Left renal cortex interstitium (tissue), 4 donors: ENCODE measurements at regions not wholly inside any gene's neighbourhood (a gene's known extent, or its start where the extent isn't known, plus 50 kb on each side); places are given as distances from the start of the nearest gene placed in this dataset.
"Not testable (repeated sequence)": the region's sequence is repeated elsewhere in the genome, so short reads cannot be mapped to it uniquely, and the experiment has no call there.

Source experiments
- DNase-seq, 4 donors: peaks; one replicate each; pipeline ENCODE4 v3.0.0-alpha.2; 2013; ENCODE audit warnings: low read depth in 4 of 4, low spot score in 2 of 4, missing footprints in 1 of 4

DNA sequence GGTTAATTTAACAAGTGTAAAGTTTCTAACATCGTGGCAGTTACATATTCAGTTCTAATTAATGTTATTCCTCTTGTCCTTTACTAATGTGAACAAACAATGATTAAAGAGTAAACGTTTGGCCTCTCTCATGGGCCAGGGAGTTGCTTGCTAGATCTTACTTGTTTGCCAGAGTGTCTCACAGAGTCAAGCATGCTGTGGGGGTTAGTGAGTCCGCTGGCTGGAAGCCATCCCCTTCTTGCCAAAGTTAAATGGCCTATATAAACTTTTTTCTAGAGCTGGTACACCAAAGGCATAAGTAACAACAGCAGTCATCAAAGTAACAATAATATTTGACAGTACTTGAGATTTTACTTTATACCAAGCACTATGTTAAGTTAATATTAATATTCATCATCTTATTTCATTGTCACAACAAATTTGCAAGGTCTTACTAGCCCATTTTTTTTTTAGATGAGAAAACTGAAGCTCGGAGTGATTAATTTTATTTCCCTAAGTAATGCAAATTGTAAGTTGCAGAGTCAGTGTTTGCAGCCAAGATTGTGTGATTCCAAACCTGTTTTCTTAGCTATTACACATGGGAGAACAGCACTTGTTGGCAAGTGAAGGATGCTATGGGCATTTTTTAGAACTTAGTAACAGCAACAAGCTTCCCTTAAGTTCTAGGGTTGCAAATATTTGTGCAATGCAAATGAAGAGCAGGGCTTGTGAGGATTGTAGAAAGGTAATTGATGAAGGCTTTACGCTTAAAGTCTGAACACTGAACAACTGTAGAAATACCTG lies 224.5 kb downstream of the RFPL4B start:
- DNase-seq = no peak

DNA sequence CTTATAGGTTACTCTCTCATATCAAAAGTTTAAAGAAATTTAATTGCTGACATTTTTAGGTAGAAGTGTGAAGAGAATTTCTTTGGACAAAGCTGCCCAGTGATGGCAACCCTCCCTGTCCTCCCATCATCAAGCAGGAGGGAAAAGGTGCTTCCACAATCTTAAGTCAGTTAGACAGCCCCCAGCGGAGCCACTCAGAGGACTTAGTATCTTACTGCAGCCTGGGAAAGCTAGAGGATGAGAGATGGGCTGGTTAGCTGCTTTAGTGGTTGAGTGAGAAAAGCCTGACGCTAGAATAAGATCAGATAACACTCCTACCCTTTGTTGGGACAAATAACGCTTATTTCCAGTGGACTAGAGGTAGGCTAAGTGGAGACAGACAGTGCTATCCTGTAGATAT lies 227.1 kb downstream of the RFPL4B start:
- no peak for DNase-seq

GRCh38 chr6:112575309-112575834 lies 228.2 kb downstream of the RFPL4B start:
- DNase-seq = no peak

DNA sequence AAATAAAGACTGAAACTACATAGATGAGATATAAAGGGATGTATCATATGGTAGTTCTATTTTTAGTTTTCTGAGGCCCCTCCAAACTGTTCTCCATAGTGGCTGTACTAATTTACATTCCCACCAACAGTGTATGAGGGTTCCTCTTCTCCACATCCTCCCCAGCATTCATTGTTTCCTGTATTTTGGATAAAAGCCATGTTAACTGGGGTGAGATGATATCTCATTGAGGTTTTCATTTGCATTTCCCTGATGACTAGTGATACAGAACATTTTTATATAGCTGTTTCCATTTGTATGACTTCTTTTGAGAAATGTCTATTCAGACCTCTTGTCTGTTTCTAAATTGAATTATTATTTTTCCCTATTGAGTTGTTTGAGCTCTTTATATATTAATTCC lies 229.3 kb downstream of the RFPL4B start:
- no peak for DNase-seq

DNA sequence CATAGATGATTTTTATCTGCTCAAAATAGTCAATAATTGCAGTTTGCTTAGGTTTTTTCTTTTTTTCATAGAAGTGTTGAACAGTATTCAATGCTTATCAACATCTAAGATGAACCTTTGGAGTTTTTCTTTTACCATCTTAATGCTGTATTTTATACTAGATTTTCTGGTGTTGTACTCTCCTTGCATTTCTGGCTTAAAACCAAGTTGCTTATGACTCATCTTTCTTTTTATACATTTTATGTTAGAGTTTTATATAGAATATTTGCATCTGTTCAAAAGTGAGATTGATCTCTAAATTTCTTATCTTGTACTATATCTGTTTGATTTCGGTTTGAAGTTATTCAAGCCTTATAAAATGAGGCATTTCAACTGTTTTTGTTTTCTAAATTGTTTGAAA lies 232.5 kb downstream of the RFPL4B start:
- DNase-seq = no peak

DNA sequence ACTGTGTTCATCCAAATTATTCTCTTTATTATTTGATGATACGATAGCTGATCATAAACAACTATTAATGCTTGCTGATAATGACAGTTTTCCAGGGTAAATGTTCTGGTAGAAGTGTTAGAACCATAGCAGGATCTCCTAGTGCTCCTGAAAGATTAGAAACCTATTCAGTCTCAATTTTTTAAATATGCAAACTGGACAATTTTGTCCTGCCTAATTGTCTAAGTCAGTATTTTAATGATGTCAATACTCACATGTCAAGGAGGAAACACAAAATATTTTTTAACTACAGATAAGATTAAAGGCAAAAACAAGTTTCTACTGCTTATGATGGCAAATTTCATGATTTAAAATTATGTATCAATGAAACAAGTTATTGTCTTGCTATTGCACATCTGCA lies 233.9 kb downstream of the RFPL4B start:
- no peak for DNase-seq

DNA sequence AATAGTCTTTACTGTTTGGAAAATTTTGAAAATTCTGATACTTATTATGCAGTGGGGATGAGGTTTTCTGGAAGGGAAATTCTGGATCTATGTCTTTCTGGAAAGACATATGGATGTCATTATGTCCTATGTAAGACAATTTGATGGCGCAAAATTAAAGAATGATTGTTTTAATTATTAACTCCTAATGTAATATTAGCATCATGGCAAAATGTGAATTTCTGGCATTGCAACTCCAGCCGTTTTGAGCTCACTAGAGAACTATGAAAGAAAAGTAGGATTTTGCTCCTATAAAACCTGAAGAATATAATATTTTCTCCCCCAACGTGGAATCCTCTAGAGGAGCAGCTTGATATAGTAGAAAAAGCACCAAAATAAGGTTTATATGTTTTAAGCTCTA lies 243.2 kb downstream of the RFPL4B start:
- no peak for DNase-seq

DNA sequence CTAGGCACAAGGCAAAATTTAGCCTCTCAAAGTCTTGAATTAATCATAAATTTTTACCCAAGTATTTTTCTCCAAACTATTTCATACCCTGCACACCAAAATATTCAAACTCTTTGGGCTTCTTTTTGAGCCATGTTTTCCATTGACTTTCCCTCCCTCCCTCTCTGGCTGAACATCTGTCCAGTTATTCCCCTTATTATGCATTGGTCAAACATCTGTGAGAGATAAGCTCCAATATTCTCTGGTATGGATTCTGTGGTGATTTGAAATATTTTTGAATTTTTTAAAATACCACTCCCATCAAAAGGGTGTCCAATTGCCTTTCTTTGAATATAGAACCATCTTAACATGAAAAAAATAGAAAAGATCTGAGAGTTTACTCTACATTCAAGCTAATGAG lies 244.2 kb downstream of the RFPL4B start:
- no peak for DNase-seq

- DNase-seq = no peak
These were observed 245.0 kb downstream of the RFPL4B start for GRCh38 chr6:112592159-112592558.

- DNase-seq = no peak
These were observed 247.9 kb downstream of the RFPL4B start for GRCh38 chr6:112594886-112595594.

- DNase-seq = no peak
These were observed 248.7 kb downstream of the RFPL4B start for GRCh38 chr6:112595841-112596240.

DNA sequence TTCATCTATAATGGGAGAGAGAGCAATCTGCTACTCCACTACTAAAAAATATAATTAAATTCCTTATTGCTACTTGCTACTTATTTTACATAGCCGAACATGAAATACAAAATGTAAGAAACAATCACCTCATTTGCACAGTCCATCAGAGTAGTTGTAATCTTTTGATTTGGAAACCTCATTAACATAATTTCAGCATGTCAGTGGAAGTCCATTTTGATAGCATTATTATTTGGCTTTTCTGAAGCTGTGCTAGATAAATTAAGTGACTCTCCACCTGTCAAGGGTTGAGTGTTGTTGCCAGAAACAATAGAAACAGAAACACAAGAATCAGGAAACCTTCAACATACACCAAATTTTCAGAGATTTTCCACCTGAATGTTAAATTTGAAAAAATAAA lies 250.0 kb downstream of the RFPL4B start:
- no peak for DNase-seq

DNA sequence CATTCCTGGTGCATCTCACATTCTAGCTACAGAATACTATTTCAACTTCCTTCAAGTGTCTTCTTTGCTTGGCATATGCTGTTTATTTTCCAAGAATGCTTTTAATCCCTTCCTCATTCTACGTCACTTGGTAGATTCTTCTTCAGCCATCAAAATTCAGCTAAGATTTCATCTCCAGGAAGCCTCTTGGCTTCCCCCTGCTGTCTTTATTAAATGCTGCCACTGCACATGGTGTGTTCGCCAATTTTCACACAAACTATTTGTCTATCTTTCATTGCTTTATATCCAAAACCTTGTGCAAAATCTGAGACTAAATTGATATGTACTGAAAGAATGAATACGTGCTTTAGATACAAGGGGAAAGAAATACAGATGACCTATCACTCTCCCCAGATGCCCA lies 253.0 kb downstream of the RFPL4B start:
- no peak for DNase-seq

- DNase-seq = no peak
These were observed 256.6 kb downstream of the RFPL4B start for GRCh38 chr6:112603726-112604125.

GRCh38 chr6:112606656-112607435 lies 259.7 kb downstream of the RFPL4B start:
- DNase-seq = peak in 1 of 4 donors; percentile 7

DNA sequence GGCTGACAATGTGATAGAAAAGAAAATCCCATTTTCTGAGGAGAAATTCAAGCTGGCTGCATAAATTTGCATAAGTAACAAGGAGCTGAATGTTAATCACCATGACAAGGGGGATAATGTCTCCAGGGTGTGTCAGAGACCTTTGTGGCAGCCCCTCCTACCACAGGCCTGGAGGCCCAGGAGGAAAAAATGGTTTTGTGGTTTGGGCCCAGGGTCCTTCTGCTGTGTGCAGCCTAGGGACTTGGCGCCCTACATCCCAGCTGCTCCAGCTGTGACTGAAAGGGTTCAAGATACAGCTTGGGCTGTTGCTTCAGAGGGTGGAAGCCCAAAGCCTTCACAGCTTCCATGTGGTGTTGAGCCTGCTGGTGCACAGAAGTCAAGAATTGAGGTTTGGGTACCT lies 261.8 kb downstream of the RFPL4B start:
- DNase-seq = not testable (repeated sequence)

- DNase-seq = no peak
These were observed 266.3 kb downstream of the RFPL4B start for GRCh38 chr6:112613410-112613809.

DNA sequence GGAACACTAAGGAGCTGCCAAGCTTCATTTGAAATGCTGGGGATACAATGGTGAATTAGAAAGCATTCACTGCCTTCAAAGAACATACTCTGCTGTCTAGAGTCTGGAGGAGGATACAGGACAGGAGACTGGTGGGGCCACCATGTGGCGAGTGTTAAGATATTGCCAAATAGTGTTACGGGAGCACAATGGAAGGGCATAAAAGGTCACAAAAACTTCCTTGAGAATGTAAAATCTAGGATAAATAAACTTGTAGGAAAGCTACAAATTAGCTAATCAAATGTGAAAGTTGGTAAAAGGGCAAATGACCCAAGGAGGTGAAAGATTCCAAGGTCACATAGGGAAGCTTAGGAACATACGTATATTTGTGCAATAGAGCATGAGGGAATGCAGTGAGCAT lies 271.7 kb downstream of the RFPL4B start:
- no peak for DNase-seq

DNA sequence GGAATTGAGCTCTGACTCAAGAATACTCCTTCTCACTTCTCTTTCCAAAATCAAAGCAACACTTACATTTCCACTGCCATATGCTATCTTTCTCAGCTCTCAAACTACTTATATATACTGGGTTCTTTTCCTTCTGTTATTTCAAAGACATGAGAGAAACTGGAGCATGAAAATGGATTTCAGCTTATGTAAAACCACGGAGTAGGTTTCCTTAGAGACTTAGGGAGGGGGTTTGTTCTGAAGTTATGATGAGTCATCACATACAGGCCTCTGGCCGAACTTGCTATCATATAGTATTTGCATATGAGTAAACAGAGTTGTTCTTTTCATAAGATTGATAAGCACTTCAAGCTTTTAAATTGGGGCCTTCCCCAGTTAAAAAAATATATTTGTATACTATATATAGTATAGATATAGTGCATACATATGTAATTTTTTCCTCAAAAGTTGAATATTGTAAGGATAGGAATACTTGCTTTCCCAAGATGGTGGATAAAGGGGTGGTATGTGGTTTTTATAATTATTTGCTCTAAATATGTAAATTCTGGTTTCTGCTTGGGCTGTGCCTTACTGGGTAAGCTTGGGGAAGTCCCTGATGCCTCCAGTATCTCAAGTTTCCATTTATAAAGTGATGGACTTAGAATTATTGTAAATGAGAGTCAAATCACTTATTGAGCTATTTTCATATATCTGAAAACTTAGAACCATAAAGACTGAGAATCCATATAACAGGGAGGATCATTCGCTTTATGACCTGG lies 273.9 kb downstream of the RFPL4B start:
- DNase-seq = no peak

DNA sequence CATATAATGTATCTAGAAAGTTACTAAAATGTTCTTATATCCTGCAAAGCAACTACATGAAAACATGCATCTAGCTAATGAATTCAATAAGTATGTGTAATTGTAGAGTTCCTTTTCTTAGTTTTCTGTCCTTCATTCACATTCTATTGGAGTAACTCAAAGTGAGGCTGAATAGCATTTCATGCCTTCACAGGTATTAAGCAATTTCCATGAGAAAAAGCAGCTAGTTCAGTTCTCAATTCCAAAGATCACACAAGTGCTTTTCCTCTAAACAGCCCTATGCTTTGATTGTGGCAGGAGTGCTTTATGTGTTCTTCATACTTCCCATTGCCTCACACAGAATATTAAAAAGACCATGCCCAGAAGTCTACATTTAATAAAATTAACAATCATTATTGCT lies 274.9 kb downstream of the RFPL4B start:
- no peak for DNase-seq
